Lower lobe of right lung (tissue), 2 donors: ENCODE measurements at regions not wholly inside any gene's neighbourhood (a gene's known extent, or its start where the extent isn't known, plus 50 kb on each side); places are given as distances from the start of the nearest gene placed in this dataset.

Source experiments
- ATAC-seq, 2 donors: fragments of 200-7000 bp; cut with Tn5 transposase; one replicate each; pipeline ENCODE4 v1.9.1; 2020 to 2022; ENCODE audit warnings: mild to moderate bottlenecking in 2 of 2, moderate library complexity in 2 of 2
- DNase-seq: peaks from one replicate; pipeline ENCODE4 v3.0.0-alpha.2; 2020
- H3K27ac ChIP-seq: fragments of 200-600 bp; one replicate; pipeline ENCODE4 v1.8.0; 2022
- H3K27me3 ChIP-seq: fragments of 200-600 bp; one replicate; pipeline ENCODE4 v1.8.0; 2022; ENCODE audit warnings: low read depth
- H3K36me3 ChIP-seq: fragments of 200-600 bp; one replicate; pipeline ENCODE4 v1.8.0; 2022; ENCODE audit warnings: mild to moderate bottlenecking
- H3K4me1 ChIP-seq: fragments of 200-600 bp; one replicate; pipeline ENCODE4 v1.8.0; 2022
- H3K4me3 ChIP-seq: fragments of 200-600 bp; one replicate; pipeline ENCODE4 v1.8.0; 2022; ENCODE audit warnings: mild to moderate bottlenecking
- H3K9me3 ChIP-seq: fragments of 200-600 bp; one replicate; pipeline ENCODE4 v1.8.0; 2022
- CTCF ChIP-seq: fragments of 200-600 bp; IDR thresholded peaks from one replicate; pipeline ENCODE4 v1.8.0; 2022; ENCODE audit warnings: antibody characterized with exemption, mild to moderate bottlenecking
- intact Hi-C: fragments of 100-400 bp; cut with DNase I; formaldehyde crosslinking; loops from one replicate; pipeline ENCODE4 v1.11.0; 2022
- donor health status: DM: no; HTN: yes; CAD: no; lungs with severe emphysema.

- H3K36me3 ChIP-seq: no peaks in the 10 kb centered on the region
- no peak overlapping the region for H3K27ac ChIP-seq
- ATAC-seq (no peak), DNase-seq (no peak)
- no peaks in the 10 kb centered on the region for H3K27me3 ChIP-seq
- no peaks in the 10 kb centered on the region for H3K9me3 ChIP-seq
- intact Hi-C loops: no loop called here
- no peak overlapping the region for H3K4me3 ChIP-seq
- no peaks in the 10 kb centered on the region for H3K4me1 ChIP-seq
- TF ChIP-seq CTCF: no peak
These were observed 109.0 kb upstream of the PDZRN3 start for GRCh38 chr3:73733746-73734145.

- no peaks in the 10 kb centered on the region for H3K27me3 ChIP-seq
- H3K9me3 ChIP-seq: no peaks in the 10 kb centered on the region
- peaks cover 6% of the 10 kb centered on the region for H3K4me1 ChIP-seq
- DNase-seq (peak; percentile 61), ATAC-seq (peak; percentile 75 to 83)
- no peak overlapping the region for H3K27ac ChIP-seq
- no peaks in the 10 kb centered on the region for H3K36me3 ChIP-seq
- H3K4me3 ChIP-seq: no peak overlapping the region
- no peak for TF ChIP-seq CTCF
- intact Hi-C loops: no loop called here
These were observed 105.3 kb upstream of the PDZRN3 start for GRCh38 chr3:73729969-73730440.

- H3K9me3 ChIP-seq: no peaks in the 10 kb centered on the region
- peaks cover 6% of the 10 kb centered on the region for H3K4me1 ChIP-seq
- intact Hi-C loops: no loop called here
- DNase-seq (no peak), ATAC-seq (no peak)
- no peak overlapping the region for H3K27ac ChIP-seq
- H3K4me3 ChIP-seq: no peak overlapping the region
- no peaks in the 10 kb centered on the region for H3K36me3 ChIP-seq
- TF ChIP-seq CTCF: no peak
- H3K27me3 ChIP-seq: no peaks in the 10 kb centered on the region
These were observed 103.1 kb upstream of the PDZRN3 start for GRCh38 chr3:73727854-73728253.

- intact Hi-C loops: no loop called here
- no peak for DNase-seq
These were observed 102.5 kb upstream of the PDZRN3 start for GRCh38 chr3:73727117-73727821.

GRCh38 chr3:73723596-73723995 lies 98.9 kb upstream of the PDZRN3 start:
- H3K36me3 ChIP-seq: no peaks in the 10 kb centered on the region

More at GRCh38 chr3:73727117-73727821, 102.5 kb upstream of the PDZRN3 start:
- peak; percentile 22 to 65 for ATAC-seq
- no peaks in the 10 kb centered on the region for H3K9me3 ChIP-seq
- H3K27me3 ChIP-seq: no peaks in the 10 kb centered on the region
- H3K27ac ChIP-seq: no peak overlapping the region
- H3K36me3 ChIP-seq: no peaks in the 10 kb centered on the region
- H3K4me3 ChIP-seq: no peak overlapping the region
- no peak for TF ChIP-seq CTCF
- H3K4me1 ChIP-seq: peaks cover 6% of the 10 kb centered on the region

More at GRCh38 chr3:73723596-73723995, 98.9 kb upstream of the PDZRN3 start:
- H3K27ac ChIP-seq: no peak overlapping the region
- peaks cover 6% of the 10 kb centered on the region for H3K4me1 ChIP-seq
- no peak for DNase-seq
- no peaks in the 10 kb centered on the region for H3K27me3 ChIP-seq
- H3K4me3 ChIP-seq: no peak overlapping the region
- ATAC-seq: no peak
- H3K9me3 ChIP-seq: no peaks in the 10 kb centered on the region
- intact Hi-C loops: no loop called here
- TF ChIP-seq CTCF: no peak
